Prostate gland (tissue), 2 donors: ENCODE measurements at regions not wholly inside any gene's neighbourhood (a gene's known extent, or its start where the extent isn't known, plus 50 kb on each side); places are given as distances from the start of the nearest gene placed in this dataset.
"Not testable (repeated sequence)": the region's sequence is repeated elsewhere in the genome, so short reads cannot be mapped to it uniquely, and the experiment has no call there.

ENCODE experiments used
- DNase-seq: peaks from one replicate; pipeline ENCODE4 v3.0.0-alpha.2; 2019; ENCODE audit warnings: low spot score
- H3K27ac ChIP-seq, 2 donors: fragments of 200-600 bp; sonication (generic); 2 replicates each; pipeline ENCODE4 v1.5.1; 2017 to 2019
- H3K27me3 ChIP-seq: fragments of 200-600 bp; sonication (generic); replicated peaks from 2 replicates; pipeline ENCODE4 v1.5.1; 2019; ENCODE audit not compliant: insufficient read depth
- H3K36me3 ChIP-seq, 2 donors: fragments of 200-600 bp; sonication (generic); 1 replicate in 1 of 2; 2 replicates in 1 of 2; pipeline versions ENCODE4 v1.5.1 to v1.8.1; 2017 to 2019
- H3K4me1 ChIP-seq: fragments of 200-600 bp; sonication (generic); replicated peaks from 2 replicates; pipeline ENCODE4 v1.5.1; 2019
- H3K4me3 ChIP-seq, 2 donors: fragments of 200-600 bp; sonication (generic); 2 replicates each; pipeline ENCODE4 v1.5.1; 2017 to 2019
- H3K9me3 ChIP-seq: fragments of 200-600 bp; sonication (generic); 2 replicates; pipeline ENCODE4 v1.5.1; 2017
- POLR2AphosphoS5 ChIP-seq: sonication (generic); formaldehyde crosslinking; IDR thresholded peaks from one replicate; pipeline ENCODE4 v1.6.1; 2017; ENCODE audit warnings: antibody characterized with exemption
- WGBS: methylation state at CpG from one replicate; pipeline ENCODE4 v1.1.5; 2018; 5-methylcytosine and 5-hydroxymethylcytosine counted together
- intact Hi-C: fragments of 100-400 bp; cut with DNase I; formaldehyde crosslinking; loops from one replicate; pipeline ENCODE4 v1.14.2; 2022

DNA sequence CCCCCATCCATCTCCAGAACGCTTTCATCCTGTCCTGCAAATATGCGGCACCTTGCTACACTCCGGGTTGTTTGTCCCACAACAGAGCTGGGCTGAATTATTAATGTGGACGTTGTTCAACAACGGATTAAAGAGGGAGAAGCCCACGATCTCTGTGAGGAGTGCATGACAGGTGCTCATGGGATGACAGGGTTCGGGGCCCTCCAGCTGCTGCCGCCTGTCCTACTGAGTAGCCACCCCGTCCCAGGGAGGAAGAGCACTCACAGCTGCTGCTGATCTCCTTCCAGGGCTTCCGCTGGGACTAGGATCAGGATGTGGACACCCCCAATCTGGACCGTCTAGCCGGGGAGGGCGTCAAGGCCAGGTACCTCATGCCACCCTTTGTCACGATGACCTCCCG lies 121.0 kb upstream of the ROPN1B start:
- DNase-seq, intact Hi-C loops, H3K4me3 ChIP-seq, H3K4me1 ChIP-seq, H3K9me3 ChIP-seq, H3K27ac ChIP-seq, H3K36me3 ChIP-seq, H3K27me3 ChIP-seq: not testable (repeated sequence)
- WGBS: 93% methylated on average over 15 of the region's 15 CpGs

- H3K27ac ChIP-seq, H3K36me3 ChIP-seq, H3K9me3 ChIP-seq, H3K4me3 ChIP-seq, H3K27me3 ChIP-seq, DNase-seq, intact Hi-C loops, H3K4me1 ChIP-seq: not testable (repeated sequence)
- WGBS: 78% methylated on average over 2 of the region's 2 CpGs
These were observed 114.0 kb upstream of the ROPN1B start for GRCh38 chr3:125855006-125855405.

DNA sequence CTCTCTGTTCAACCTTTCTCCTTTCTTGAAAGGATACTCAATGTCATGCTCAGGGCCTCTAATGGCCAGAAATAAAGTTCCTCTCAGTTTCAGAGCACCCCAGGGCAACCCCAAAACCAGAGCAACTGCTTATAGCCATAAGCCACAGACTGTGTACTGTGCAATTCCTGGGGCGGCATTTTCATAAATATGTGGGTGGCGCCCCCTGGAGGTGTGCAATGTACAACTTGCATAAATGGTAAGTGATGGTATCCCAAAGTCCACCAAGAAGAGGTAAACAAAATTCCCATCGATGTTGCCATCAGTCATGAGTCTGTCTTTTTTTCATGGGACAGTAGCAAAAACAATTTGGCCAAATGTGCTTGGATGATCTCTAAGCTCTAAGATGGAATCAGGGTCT lies 108.4 kb upstream of the ROPN1B start:
- H3K27ac ChIP-seq, H3K9me3 ChIP-seq, intact Hi-C loops, DNase-seq, H3K4me1 ChIP-seq, H3K27me3 ChIP-seq, H3K36me3 ChIP-seq, H3K4me3 ChIP-seq: not testable (repeated sequence)
- WGBS: 93% methylated on average over 3 of the region's 3 CpGs

DNA sequence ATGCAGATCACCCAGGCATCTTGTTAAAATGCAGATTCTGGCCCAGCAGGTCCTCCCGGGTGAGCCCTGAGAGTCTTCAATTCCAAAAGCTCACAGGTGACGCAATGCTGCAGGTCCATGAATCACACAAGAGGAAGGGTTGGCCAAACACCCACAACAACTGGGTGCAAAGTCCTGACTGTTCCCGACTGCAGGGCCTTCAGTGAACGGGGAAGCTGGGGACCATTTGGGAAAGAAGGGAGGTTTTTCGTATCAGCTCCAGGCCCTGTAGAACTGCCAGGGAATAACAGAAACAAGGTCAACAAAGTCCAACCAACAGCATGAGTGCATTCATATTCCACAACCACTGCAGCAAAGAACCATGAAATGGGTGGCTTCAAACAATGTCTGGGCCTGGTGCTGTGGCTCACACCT lies 106.1 kb upstream of the ROPN1B start:
- H3K4me1 ChIP-seq, intact Hi-C loops, H3K4me3 ChIP-seq, H3K9me3 ChIP-seq, DNase-seq, H3K36me3 ChIP-seq, H3K27ac ChIP-seq, H3K27me3 ChIP-seq: not testable (repeated sequence)
- WGBS: 82% methylated on average over 5 of the region's 5 CpGs

DNA sequence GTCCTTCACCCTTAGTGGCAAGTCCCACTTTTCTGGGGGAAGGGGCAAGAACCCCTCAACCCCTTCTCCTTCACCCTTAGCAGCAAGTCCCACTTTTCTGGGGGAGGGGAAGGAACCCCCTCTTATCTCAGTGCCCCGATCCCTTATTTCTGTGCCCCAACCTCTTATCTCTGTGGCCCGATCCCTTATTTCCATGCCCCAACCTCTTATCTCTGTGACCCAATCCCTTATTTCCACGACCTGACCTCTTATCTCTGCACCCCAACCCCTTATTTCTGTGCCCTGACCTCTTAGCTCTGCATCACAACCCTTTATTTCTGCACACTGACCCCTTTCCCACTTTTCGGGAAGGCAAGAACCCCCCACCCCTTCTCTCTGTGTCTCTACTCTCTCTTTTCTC lies 104.4 kb upstream of the ROPN1B start:
- intact Hi-C loops, H3K27me3 ChIP-seq, H3K36me3 ChIP-seq, H3K4me1 ChIP-seq, H3K4me3 ChIP-seq, H3K9me3 ChIP-seq, DNase-seq, H3K27ac ChIP-seq: not testable (repeated sequence)
- 90% methylated on average over 4 of the region's 4 CpGs for WGBS

DNA sequence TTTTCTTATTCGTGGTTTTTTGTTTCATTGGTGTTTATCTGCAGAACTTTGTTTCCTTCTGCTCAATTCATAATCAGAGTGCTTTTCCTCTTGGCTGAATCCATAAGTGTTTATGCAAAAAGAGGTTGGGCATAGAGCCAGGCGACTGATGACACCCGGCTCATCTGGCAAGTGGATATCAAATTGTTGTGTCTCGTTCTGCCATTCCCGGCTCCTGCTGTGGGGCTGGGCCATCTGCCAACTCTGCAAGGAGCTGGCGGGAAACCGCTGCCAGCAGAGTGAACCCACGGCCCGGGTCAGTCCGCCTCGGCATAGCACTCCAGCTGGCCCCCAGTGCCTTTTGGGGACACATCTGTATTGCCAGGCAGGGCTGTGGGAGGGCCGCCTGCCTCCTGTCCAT lies 83.0 kb upstream of the ROPN1B start:
- H3K27ac ChIP-seq, H3K4me1 ChIP-seq, H3K4me3 ChIP-seq, intact Hi-C loops, H3K9me3 ChIP-seq, H3K27me3 ChIP-seq, H3K36me3 ChIP-seq: not testable (repeated sequence)
- peak; percentile 6 for DNase-seq
- WGBS: 20% methylated on average over 12 of the region's 12 CpGs

- H3K36me3 ChIP-seq, intact Hi-C loops, H3K9me3 ChIP-seq, DNase-seq, H3K4me1 ChIP-seq, H3K4me3 ChIP-seq, H3K27ac ChIP-seq, H3K27me3 ChIP-seq: not testable (repeated sequence)
- 77% methylated on average over 6 of the region's 6 CpGs for WGBS
These were observed 69.8 kb upstream of the ROPN1B start for GRCh38 chr3:125899181-125899580.

DNA sequence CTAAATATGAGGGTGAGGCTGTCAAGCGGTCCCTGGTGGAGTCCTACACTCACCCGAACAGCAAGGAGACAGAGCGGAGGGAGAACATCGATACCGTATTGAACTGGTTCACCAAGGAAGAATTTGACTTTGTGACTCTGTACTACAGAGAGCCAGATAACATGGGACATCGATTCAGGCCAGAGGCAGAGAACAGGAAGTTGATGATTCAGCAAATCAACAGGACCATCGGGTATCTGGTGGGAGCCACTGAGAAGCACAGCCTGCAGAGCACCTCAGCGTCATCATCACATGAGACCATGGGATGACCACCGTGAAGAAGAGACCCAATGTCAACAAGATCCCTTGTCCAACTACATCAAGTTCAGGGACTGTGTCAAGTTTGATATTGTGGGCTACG lies 67.5 kb upstream of the ROPN1B start:
- H3K27me3 ChIP-seq, H3K4me1 ChIP-seq, H3K9me3 ChIP-seq, H3K36me3 ChIP-seq, intact Hi-C loops, H3K4me3 ChIP-seq, DNase-seq, H3K27ac ChIP-seq: not testable (repeated sequence)
- 87% methylated on average over 10 of the region's 10 CpGs for WGBS

GRCh38 chr3:125903780-125904455 lies 65.1 kb upstream of the ROPN1B start:
- H3K27ac ChIP-seq, H3K4me1 ChIP-seq, intact Hi-C loops, H3K27me3 ChIP-seq, H3K9me3 ChIP-seq, H3K36me3 ChIP-seq, H3K4me3 ChIP-seq, DNase-seq: not testable (repeated sequence)
- WGBS: 96% methylated on average over 27 of the region's 29 CpGs

DNA sequence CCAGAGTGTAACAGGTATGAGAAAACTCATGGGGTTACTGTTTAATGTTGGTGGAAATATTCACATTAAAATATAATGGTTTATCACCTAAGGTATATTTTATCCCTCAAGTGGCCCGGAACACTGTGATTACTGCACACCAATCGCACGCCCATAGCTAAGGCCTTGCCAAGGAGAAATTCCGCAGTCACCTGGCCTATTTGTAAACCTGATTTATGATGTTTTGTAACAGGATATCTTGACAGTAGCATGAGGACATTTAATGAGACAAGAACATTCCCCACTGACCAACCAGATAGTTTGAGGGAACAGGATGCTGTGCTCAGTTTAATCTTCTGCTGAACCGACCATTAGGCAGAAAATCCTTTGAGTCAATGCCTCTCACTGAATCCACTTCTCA lies 61.7 kb upstream of the ROPN1B start:
- peak; percentile 17 for DNase-seq
- H3K27ac ChIP-seq, H3K9me3 ChIP-seq, H3K36me3 ChIP-seq, H3K4me3 ChIP-seq, intact Hi-C loops, H3K27me3 ChIP-seq, H3K4me1 ChIP-seq: not testable (repeated sequence)
- WGBS: 31% methylated on average over 5 of the region's 5 CpGs
- peak; percentile 80 for TF ChIP-seq POLR2AphosphoS5

- intact Hi-C loops: not testable (repeated sequence)
These were observed 58.1 kb upstream of the ROPN1B start for GRCh38 chr3:125910851-125911250.

DNA sequence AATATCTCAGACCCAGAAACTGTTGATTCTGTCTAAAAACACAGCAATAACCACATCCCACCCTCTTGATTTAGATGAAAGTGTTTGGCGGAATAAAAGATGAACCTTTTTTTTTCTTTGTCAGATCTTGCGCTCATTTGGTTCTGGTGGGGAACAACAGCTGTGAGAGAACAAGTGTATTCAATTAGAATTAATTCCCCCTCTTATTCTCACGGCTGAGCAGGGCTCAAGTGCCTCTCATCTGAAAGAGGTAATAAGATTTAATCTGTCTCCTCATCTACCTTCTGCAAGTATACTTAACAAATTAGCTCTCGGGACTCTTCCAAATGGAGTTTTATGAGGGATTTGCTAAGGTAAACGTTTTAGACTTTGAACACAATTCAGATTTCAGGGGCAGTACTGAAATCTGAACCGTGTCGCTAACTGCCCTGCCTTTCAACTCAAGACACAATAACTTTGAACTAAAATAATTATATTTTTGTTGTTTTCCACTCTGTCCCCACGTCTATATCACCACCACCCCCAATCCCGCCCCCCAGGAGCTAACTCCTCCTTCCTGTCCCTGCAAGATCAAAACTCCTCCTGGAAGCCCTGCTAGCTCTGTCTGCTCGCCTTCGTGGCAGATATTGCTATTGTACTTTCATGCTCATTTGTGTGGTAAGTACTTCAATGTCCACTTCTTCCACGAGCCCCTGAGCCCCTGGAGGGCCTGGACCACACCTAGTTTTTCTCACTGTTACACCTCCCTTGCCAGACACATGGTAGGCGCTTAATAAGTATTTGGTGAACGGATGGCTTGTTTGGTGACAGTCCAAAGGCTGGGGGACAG lies 54.2 kb upstream of the ROPN1B start:
- intact Hi-C loops, H3K27me3 ChIP-seq, H3K4me1 ChIP-seq, DNase-seq, H3K36me3 ChIP-seq, H3K9me3 ChIP-seq: not testable (repeated sequence)
- Histone ChIP-seq H3K4me3 (peak overlapping the region; percentile 69 to 71), H3K27ac (peak overlapping the region; percentile 88 to 94)
- WGBS: 12% methylated on average over 14 of the region's 14 CpGs

More at GRCh38 chr3:125910851-125911250, 58.1 kb upstream of the ROPN1B start:
- H3K27me3 ChIP-seq, H3K36me3 ChIP-seq, H3K27ac ChIP-seq, H3K9me3 ChIP-seq, DNase-seq, H3K4me3 ChIP-seq, H3K4me1 ChIP-seq: not testable (repeated sequence)
- 97% methylated on average over 6 of the region's 6 CpGs for WGBS
